ENCODE measurements at regions not wholly inside any gene's neighbourhood (a gene's known extent, or its start where the extent isn't known, plus 50 kb on each side); places are given as distances from the start of the nearest gene placed in this dataset.

DNA sequence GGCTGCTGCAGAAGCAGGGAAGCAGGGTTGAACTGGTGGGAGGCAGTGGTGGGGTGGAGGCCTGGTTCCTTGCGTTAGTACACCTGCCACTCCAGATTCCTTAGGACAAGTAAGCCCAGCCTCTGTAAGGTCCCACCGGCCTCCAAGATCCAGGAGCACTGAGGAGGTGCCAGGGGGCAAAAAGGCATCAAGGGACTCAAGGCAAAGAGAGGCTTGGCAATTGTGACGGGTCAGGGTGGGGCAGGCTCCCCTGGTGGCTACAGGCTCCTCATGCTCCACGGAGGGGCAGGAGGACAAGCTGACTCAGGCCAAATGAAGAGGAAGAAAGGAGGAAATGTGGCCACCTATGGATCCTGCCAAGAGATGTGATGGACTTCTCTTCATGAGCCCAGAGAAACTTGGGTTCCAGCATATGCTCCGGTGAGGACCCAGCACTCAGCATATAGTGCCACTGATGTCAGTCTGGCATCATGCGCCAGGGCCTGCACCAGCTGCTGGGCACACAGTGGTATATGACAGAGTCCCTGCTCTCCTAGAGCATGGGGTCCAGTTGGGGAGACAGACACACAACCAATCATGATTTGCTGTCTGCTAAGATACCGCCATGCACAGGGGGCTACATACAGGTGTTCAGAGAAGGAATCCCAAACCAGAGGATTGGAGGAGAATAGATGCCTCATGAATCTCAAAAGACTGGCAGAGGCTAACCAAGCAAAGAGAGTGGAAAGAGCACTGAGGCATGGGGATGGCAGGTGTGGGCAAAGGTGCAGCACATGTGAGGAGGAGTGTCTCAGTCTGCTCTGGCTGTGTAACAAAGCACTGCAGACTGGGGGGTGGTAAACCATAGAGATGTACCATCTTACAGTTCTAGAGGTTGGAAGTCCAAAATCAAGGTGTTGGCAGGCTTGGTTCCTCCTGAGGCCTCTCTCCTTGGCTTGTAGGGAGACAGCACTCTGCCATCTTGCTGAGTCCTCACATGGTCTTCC, 249.7 kb downstream of the RHOU start:
- no peak for TF ChIP-seq POLR2AphosphoS5 (IDR thresholded peaks at IDR 0.05; ENCODE audit: low read depth, low read length)
- no peak for TF ChIP-seq TAF1 (IDR thresholded peaks at IDR 0.05; ENCODE audit: low read depth, low read length)
- TF ChIP-seq SPI1 (IDR thresholded peaks at IDR 0.05; ENCODE audit: low read depth, low read length) = no peak
- no peak for TF ChIP-seq POLR2A (IDR thresholded peaks at IDR 0.05; ENCODE audit: low read depth, low read length)
- TF ChIP-seq PAX5 (IDR thresholded peaks at IDR 0.05; ENCODE audit: insufficient read depth, low read length, severe bottlenecking) = no peak
- TF ChIP-seq POU2F2 (IDR thresholded peaks at IDR 0.05; ENCODE audit: low read depth, low read length) = no peak
- DNase-seq (ENCODE audit: insufficient read length, low spot score) = no peak
- no peak for FAIRE-seq

DNA sequence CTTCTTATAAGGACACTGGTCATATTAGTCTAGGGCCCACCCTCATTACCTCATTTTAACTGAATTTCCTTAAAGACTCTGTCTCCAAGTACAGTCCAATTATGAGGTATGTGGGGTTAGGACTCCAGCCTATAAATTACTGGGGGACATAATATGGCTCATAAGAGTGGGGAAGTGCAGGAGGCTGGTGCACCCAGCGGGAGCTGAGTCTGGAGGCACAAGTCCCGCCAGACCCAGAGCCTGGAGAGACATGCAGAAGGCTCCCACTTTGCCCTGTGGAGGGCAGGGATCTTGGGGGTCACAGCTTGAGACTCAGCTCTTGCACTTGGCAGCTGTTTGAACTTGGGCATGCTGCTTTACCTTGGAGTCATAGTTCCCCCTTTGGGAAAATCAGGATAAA, 250.4 kb downstream of the RHOU start:
- TF ChIP-seq POLR2AphosphoS5 (IDR thresholded peaks at IDR 0.05; ENCODE audit: low read depth, low read length) (no peak), POU2F2 (IDR thresholded peaks at IDR 0.05; ENCODE audit: low read depth, low read length) (no peak), TAF1 (IDR thresholded peaks at IDR 0.05; ENCODE audit: low read depth, low read length) (no peak), POLR2A (IDR thresholded peaks at IDR 0.05; ENCODE audit: low read depth, low read length) (no peak), PAX5 (IDR thresholded peaks at IDR 0.05; ENCODE audit: insufficient read depth, low read length, severe bottlenecking) (no peak), SPI1 (IDR thresholded peaks at IDR 0.05; ENCODE audit: low read depth, low read length) (no peak)
- FAIRE-seq = no peak

DNA sequence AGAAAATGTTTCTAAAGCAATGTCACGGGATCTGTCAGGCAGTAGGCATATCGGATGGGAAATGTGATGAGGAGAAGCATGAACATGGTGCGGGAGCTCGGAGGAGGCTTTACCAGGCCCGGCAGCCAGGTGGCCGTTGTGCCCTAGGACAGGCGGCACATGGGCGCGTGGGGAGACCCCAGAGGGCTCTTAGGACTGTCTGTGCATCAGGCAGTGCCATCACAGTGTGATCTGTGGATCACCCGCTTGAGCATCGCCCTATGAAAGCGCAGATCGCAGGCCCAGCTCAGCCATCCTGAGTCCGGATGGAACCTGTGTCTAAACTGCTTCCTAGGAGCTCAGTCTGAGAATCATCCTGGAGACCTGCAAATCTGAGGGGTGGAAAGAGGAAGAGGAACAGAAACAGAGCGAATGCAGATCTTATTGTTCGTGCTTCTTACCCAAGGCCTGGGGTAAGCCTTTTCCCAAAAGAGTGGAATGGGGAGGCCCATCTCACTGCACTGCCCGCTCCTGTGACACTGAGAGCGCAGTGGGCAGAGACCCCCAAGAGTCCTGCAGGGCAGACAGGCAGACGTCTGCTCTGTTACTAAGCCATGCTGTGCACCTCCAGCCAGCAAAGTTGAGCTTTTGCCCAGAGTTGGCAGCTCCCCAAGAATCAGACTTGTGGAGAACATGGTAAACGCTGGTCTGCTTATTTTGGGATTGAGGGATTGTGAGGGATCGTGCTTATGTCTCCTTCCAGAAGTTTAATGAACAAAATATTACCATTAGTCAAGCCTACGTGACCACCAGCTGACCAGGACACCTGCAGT, 251.0 kb downstream of the RHOU start:
- DNase-seq (ENCODE audit: insufficient read length, low spot score) (no peak), FAIRE-seq (no peak)
- no peak for TF ChIP-seq TAF1 (IDR thresholded peaks at IDR 0.05; ENCODE audit: low read depth, low read length)
- no peak for TF ChIP-seq PAX5 (IDR thresholded peaks at IDR 0.05; ENCODE audit: insufficient read depth, low read length, severe bottlenecking)
- TF ChIP-seq POLR2A (IDR thresholded peaks at IDR 0.05; ENCODE audit: low read depth, low read length) = no peak
- no peak for TF ChIP-seq POU2F2 (IDR thresholded peaks at IDR 0.05; ENCODE audit: low read depth, low read length)
- no peak for TF ChIP-seq SPI1 (IDR thresholded peaks at IDR 0.05; ENCODE audit: low read depth, low read length)
- TF ChIP-seq POLR2AphosphoS5 (IDR thresholded peaks at IDR 0.05; ENCODE audit: low read depth, low read length) = no peak

More for the DNA sequence above, 250.4 kb downstream of the RHOU start:
- DNase-seq (ENCODE audit: insufficient read length, low spot score) = no peak

DNA sequence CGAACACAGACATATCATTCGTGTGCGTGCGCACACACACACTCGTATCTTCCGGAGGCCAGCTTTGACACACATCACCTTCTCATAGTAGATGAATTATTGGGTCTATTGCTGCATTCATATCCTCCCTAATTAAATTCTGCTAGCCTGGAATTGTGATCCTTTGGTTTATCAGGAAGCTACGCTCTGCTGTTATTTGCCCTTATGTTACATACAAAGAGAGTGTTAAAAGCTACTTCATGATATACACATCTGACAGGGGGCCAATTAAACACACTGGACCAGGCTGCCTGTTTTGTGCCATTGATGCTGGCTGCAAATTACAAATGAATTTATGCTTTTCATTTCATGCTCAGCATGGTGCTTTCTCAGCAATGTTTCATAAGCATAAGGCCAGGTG, 252.0 kb downstream of the RHOU start:
- FAIRE-seq (no peak), DNase-seq (ENCODE audit: insufficient read length, low spot score) (no peak)
- TF ChIP-seq SPI1 (IDR thresholded peaks at IDR 0.05; ENCODE audit: low read depth, low read length) = no peak
- TF ChIP-seq PAX5 (IDR thresholded peaks at IDR 0.05; ENCODE audit: insufficient read depth, low read length, severe bottlenecking) = no peak
- TF ChIP-seq POU2F2 (IDR thresholded peaks at IDR 0.05; ENCODE audit: low read depth, low read length) = no peak
- TF ChIP-seq POLR2AphosphoS5 (IDR thresholded peaks at IDR 0.05; ENCODE audit: low read depth, low read length) = no peak
- TF ChIP-seq POLR2A (IDR thresholded peaks at IDR 0.05; ENCODE audit: low read depth, low read length) = no peak
- TF ChIP-seq TAF1 (IDR thresholded peaks at IDR 0.05; ENCODE audit: low read depth, low read length) = no peak

DNA sequence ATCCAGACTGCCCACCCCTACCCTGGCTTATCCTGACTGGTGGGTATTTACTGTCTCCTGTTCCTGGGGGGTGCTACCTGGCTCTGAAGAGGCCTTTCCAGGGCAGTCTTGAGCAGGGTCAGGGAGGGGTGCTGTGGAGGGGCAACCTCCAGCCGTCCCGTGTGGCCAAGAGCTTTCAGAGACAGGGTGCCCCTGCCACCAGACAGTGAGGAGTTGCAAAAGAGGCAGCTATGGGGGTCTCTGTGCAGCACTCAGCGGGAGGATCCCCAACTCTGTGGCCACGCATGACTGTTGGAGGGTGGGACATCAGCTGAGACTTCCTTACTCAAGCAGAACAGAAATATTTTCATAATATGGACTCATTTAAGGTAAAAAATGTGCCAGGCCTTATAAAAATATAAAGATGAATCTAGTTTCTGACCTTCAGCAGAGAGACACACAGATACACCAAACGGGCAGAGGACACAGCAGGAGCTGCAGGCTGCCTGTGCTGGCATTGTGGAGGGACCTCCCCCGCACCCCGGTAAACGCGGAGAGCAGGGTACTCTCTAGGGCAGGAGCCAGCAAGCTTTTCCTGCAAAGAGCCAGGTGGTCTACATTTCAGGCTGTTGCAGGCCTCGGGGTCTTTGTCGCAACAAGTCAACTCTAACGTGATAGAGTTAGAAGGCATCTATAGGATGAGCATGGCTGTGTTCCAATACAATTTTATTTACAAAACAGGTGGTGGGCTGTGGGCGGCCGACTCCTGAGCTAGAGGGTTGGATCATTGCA, 252.6 kb downstream of the RHOU start:
- DNase-seq (ENCODE audit: insufficient read length, low spot score) (no peak), FAIRE-seq (no peak)
- no peak for TF ChIP-seq POLR2A (IDR thresholded peaks at IDR 0.05; ENCODE audit: low read depth, low read length)
- no peak for TF ChIP-seq TAF1 (IDR thresholded peaks at IDR 0.05; ENCODE audit: low read depth, low read length)
- no peak for TF ChIP-seq POLR2AphosphoS5 (IDR thresholded peaks at IDR 0.05; ENCODE audit: low read depth, low read length)
- no peak for TF ChIP-seq POU2F2 (IDR thresholded peaks at IDR 0.05; ENCODE audit: low read depth, low read length)
- no peak for TF ChIP-seq SPI1 (IDR thresholded peaks at IDR 0.05; ENCODE audit: low read depth, low read length)
- no peak for TF ChIP-seq PAX5 (IDR thresholded peaks at IDR 0.05; ENCODE audit: insufficient read depth, low read length, severe bottlenecking)

DNA sequence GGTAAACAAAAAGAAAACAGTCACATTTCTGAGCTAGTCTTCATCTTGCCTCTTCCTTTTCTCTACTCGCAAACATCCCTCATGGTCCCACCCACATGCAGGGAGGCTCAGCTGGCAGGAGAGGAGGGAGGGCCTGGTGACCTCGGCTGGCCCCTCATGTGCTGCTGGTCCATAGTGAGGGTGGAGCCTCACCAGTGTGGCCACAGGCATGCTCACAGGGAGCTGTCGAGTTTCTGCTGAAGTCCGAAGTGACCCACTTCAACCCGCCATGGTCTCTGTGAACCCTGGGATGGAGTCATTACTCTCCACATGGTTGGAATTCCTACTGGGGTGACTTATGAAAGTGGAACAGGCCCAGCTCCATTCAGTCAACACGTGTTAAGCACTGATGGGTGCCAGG, 253.4 kb downstream of the RHOU start:
- DNase-seq (ENCODE audit: insufficient read length, low spot score) = no peak
- no peak for TF ChIP-seq PAX5 (IDR thresholded peaks at IDR 0.05; ENCODE audit: insufficient read depth, low read length, severe bottlenecking)
- TF ChIP-seq POLR2A (IDR thresholded peaks at IDR 0.05; ENCODE audit: low read depth, low read length) = no peak
- no peak for TF ChIP-seq POU2F2 (IDR thresholded peaks at IDR 0.05; ENCODE audit: low read depth, low read length)
- TF ChIP-seq SPI1 (IDR thresholded peaks at IDR 0.05; ENCODE audit: low read depth, low read length) = no peak
- no peak for TF ChIP-seq POLR2AphosphoS5 (IDR thresholded peaks at IDR 0.05; ENCODE audit: low read depth, low read length)
- no peak for TF ChIP-seq TAF1 (IDR thresholded peaks at IDR 0.05; ENCODE audit: low read depth, low read length)
- FAIRE-seq = no peak

DNA sequence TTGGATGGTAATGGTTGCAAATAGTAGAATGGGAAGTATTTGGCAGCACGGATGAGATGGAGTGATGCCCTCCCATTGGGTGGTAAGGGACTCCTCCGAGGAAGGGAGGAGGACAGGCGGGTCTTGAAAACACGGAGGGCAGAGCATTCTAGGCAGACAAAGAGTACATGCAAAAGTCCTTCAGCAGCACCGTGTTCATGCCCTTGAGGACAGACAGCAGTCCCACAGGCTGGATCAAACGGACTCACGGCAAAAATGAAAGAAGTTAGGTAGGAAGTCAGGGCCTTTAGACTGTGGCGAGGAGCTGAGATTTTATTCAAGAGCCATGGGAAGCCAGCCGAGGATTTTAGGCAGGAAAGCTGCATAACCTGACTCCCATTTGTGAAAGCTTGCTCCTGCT, 253.9 kb downstream of the RHOU start:
- DNase-seq (ENCODE audit: insufficient read length, low spot score) (no peak), FAIRE-seq (no peak)
- TF ChIP-seq POLR2A (IDR thresholded peaks at IDR 0.05; ENCODE audit: low read depth, low read length) (no peak), TAF1 (IDR thresholded peaks at IDR 0.05; ENCODE audit: low read depth, low read length) (no peak), SPI1 (IDR thresholded peaks at IDR 0.05; ENCODE audit: low read depth, low read length) (no peak), POLR2AphosphoS5 (IDR thresholded peaks at IDR 0.05; ENCODE audit: low read depth, low read length) (no peak)

DNA sequence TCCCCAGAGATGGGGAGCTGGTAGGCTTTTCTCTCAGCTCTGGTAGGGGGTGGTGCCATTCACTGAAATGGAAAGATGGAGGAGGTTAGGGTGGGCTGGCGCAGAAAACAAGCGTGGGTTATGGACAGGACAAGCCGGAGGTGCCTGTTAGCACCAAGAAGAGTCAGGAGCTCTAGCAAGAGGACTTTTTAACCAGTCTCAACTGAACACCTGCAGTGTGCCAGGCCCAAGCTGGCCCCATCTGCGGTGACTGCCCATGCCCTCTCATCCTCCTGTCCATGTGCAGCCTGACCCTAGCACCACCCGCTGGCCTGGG, 254.4 kb downstream of the RHOU start:
- TF ChIP-seq POLR2AphosphoS5 (IDR thresholded peaks at IDR 0.05; ENCODE audit: low read depth, low read length) (no peak), PAX5 (IDR thresholded peaks at IDR 0.05; ENCODE audit: insufficient read depth, low read length, severe bottlenecking) (no peak), TAF1 (IDR thresholded peaks at IDR 0.05; ENCODE audit: low read depth, low read length) (no peak), SPI1 (IDR thresholded peaks at IDR 0.05; ENCODE audit: low read depth, low read length) (no peak), POU2F2 (IDR thresholded peaks at IDR 0.05; ENCODE audit: low read depth, low read length) (no peak)
- no peak for DNase-seq (ENCODE audit: insufficient read length, low spot score)
- no peak for FAIRE-seq

Data from GM12891 (cell line).